H1 (cell line): ENCODE measurements at regions not wholly inside any gene's neighbourhood (a gene's known extent, or its start where the extent isn't known, plus 50 kb on each side); places are given as distances from the start of the nearest gene placed in this dataset.
A peak's percentile ranks its signal among the peaks of the same experiment; 100 is the strongest.

Experiments
- CTCF ChIA-PET: fragments of 300-600 bp; sonication (Branson Sonifier 250); formaldehyde crosslinking; loops from one replicate; lab custom pipeline; 2021; ENCODE audit not compliant: partially characterized antibody; lab: Charles Lee
- POLR2A ChIA-PET: fragments of 300-600 bp; sonication (Branson Sonifier 250); formaldehyde crosslinking; loops from one replicate; lab custom pipeline; 2021; ENCODE audit warnings: inconsistent platforms; ENCODE audit not compliant: partially characterized antibody; lab: Charles Lee
- DNase-seq, 2 experiments: peaks; one replicate each; pipeline versions ENCODE4 v3.0.0 to v3.0.0-alpha.2; 2010 to 2022; ENCODE audit warnings: low spot score in 2 of 2, low read depth in 1 of 2, mixed read lengths in 1 of 2
- FAIRE-seq: peaks from 2 replicates; lab custom pipeline; 2011; peaks lifted over from hg19 to GRCh38; lab: Jason Lieb, UNC
- H2AFZ ChIP-seq: 2 replicates; pipeline ENCODE4 v1.8.1; 2012; ENCODE audit warnings: low read length, inconsistent platforms
- H2AK5ac ChIP-seq: 2 replicates; pipeline ENCODE4 v1.6.1; 2013; ENCODE audit warnings: low read depth, low read length
- H2BK120ac ChIP-seq: replicated peaks from 2 replicates; pipeline ENCODE3; 2013; ENCODE audit warnings: low read depth, low read length, inconsistent platforms
- H2BK12ac ChIP-seq: 2 replicates; pipeline ENCODE4 v1.6.1; 2013; ENCODE audit warnings: low read depth, low read length
- H2BK15ac ChIP-seq: 2 replicates; pipeline ENCODE4 v1.6.1; 2013; ENCODE audit warnings: low read length
- H2BK20ac ChIP-seq: 2 replicates; pipeline ENCODE4 v1.6.1; 2013; ENCODE audit warnings: low read length
- H2BK5ac ChIP-seq: 2 replicates; pipeline ENCODE4 v1.6.1; 2013; ENCODE audit warnings: low read depth, low read length
- H3K14ac ChIP-seq: 2 replicates; pipeline ENCODE4 v1.6.1; 2013; ENCODE audit warnings: inconsistent platforms; ENCODE audit not compliant: insufficient read length
- H3K18ac ChIP-seq: 2 replicates; pipeline ENCODE4 v1.6.1; 2013; ENCODE audit warnings: low read length; ENCODE audit errors: extremely low read depth
- H3K23ac ChIP-seq: 2 replicates; pipeline ENCODE4 v1.6.1; 2013; ENCODE audit warnings: inconsistent platforms; ENCODE audit not compliant: insufficient read length
- H3K23me2 ChIP-seq: 2 replicates; pipeline ENCODE4 v1.6.1; 2013; ENCODE audit warnings: low read depth, low read length
- H3K27ac ChIP-seq: 2 replicates; pipeline ENCODE4 v1.6.1; 2011; ENCODE audit warnings: low read depth, low read length, inconsistent platforms
- H3K27me3 ChIP-seq, 4 experiments: replicated peaks in 1 of 4; 1 replicate in 1 of 4; 2 replicates in 3 of 4; pipeline versions ENCODE4 v1.6.1 to v1.8.1; 2011 to 2013; ENCODE audit warnings: low read length in 3 of 4, mild to moderate bottlenecking in 3 of 4, inconsistent platforms in 2 of 4, mixed read lengths in 2 of 4, moderate library complexity in 1 of 4; ENCODE audit not compliant: control insufficient read depth in 3 of 4, insufficient read depth in 3 of 4; ENCODE audit errors: extremely low read depth in 1 of 4
- H3K36me3 ChIP-seq, 4 experiments: 2 replicates each; pipeline versions ENCODE4 v1.6.1 to v1.8.1; 2011 to 2013; ENCODE audit warnings: mild to moderate bottlenecking in 4 of 4, low read length in 3 of 4, moderate library complexity in 2 of 4, control low read depth in 1 of 4, inconsistent platforms in 1 of 4; ENCODE audit not compliant: insufficient read depth in 4 of 4, control insufficient read depth in 2 of 4
- H3K4ac ChIP-seq: replicated peaks from 2 replicates; pipeline ENCODE3; 2013; ENCODE audit warnings: low read length, low read depth, mixed read lengths, inconsistent platforms; ENCODE audit not compliant: insufficient read length
- H3K4me1 ChIP-seq, 4 experiments: replicated peaks in 1 of 4; 1 replicate in 1 of 4; 2 replicates in 3 of 4; pipeline versions ENCODE4 v1.6.1 to v1.8.1; 2011 to 2013; ENCODE audit warnings: low read length in 3 of 4, inconsistent platforms in 2 of 4, mixed read lengths in 1 of 4; ENCODE audit not compliant: insufficient read depth in 4 of 4, control insufficient read depth in 3 of 4
- H3K4me2 ChIP-seq, 2 experiments: 2 replicates each; pipeline versions ENCODE4 v1.6.1 to v1.8.1; 2011 to 2013; ENCODE audit warnings: low read depth in 2 of 2, low read length in 2 of 2, control low read depth in 1 of 2, inconsistent platforms in 1 of 2, mild to moderate bottlenecking in 1 of 2; ENCODE audit not compliant: insufficient read depth in 1 of 2
- H3K4me3 ChIP-seq, 4 experiments: fragments of 200-600, 300-600 bp in 1 of 4; sonication (generic), shearing (Covaris generic), sonication (Bioruptor Twin) in 1 of 4; 2 replicates each; pipeline versions ENCODE4 v1.5.1 to v1.8.1; 2011 to 2016; ENCODE audit warnings: low read length in 4 of 4, low read depth in 3 of 4, control low read depth in 2 of 4, inconsistent platforms in 2 of 4, mild to moderate bottlenecking in 2 of 4, mixed read lengths in 1 of 4, moderate library complexity in 1 of 4; ENCODE audit not compliant: insufficient read depth in 2 of 4; ENCODE audit errors: extremely low read depth in 1 of 4
- H3K56ac ChIP-seq: replicated peaks from 2 replicates; pipeline ENCODE3; 2013; ENCODE audit warnings: low read depth, mild to moderate bottlenecking, mixed read lengths, low read length, inconsistent platforms; ENCODE audit not compliant: insufficient read length
- H3K79me1 ChIP-seq: 2 replicates; pipeline ENCODE4 v1.6.1; 2013; ENCODE audit warnings: low read depth, low read length, control low read depth
- H3K79me2 ChIP-seq, 2 experiments: 2 replicates each; pipeline versions ENCODE4 v1.6.1 to v1.8.1; 2012 to 2013; ENCODE audit warnings: low read length in 2 of 2, mild to moderate bottlenecking in 2 of 2, inconsistent platforms in 1 of 2; ENCODE audit not compliant: insufficient read depth in 2 of 2, control insufficient read depth in 1 of 2
- H3K9ac ChIP-seq, 4 experiments: replicated peaks in 1 of 4; 1 replicate in 1 of 4; 2 replicates in 3 of 4; pipeline versions ENCODE4 v1.6.1 to v1.8.1; 2011 to 2013; ENCODE audit warnings: low read depth in 3 of 4, low read length in 3 of 4, control low read depth in 2 of 4, mild to moderate bottlenecking in 2 of 4, moderate library complexity in 2 of 4, inconsistent platforms in 1 of 4; ENCODE audit errors: extremely low read depth in 1 of 4
- H3K9me3 ChIP-seq, 2 experiments: 2 replicates each; pipeline versions ENCODE4 v1.6.1 to v1.8.1; 2012 to 2013; ENCODE audit warnings: mild to moderate bottlenecking in 2 of 2, moderate library complexity in 2 of 2, control low read depth in 1 of 2, inconsistent platforms in 1 of 2, low read depth in 1 of 2, low read length in 1 of 2, mixed read lengths in 1 of 2; ENCODE audit not compliant: insufficient read depth in 2 of 2
- H4K20me1 ChIP-seq, 2 experiments: replicated peaks in 1 of 2; 2 replicates each; pipeline versions ENCODE3 to v1.8.1; 2011 to 2013; ENCODE audit warnings: inconsistent platforms in 2 of 2, low read length in 2 of 2, mild to moderate bottlenecking in 1 of 2; ENCODE audit not compliant: insufficient read depth in 2 of 2, control insufficient read depth in 1 of 2
- H4K5ac ChIP-seq: 2 replicates; pipeline ENCODE4 v1.6.1; 2013; ENCODE audit warnings: low read length, low read depth, mixed read lengths, inconsistent platforms; ENCODE audit not compliant: insufficient read length
- H4K8ac ChIP-seq: 2 replicates; pipeline ENCODE4 v1.8.0; 2013; ENCODE audit warnings: mild to moderate bottlenecking, moderate library complexity, low read length, inconsistent platforms; ENCODE audit not compliant: insufficient read depth; ENCODE audit errors: extremely low read depth
- H4K91ac ChIP-seq: replicated peaks from 2 replicates; pipeline ENCODE3; 2013; ENCODE audit warnings: low read length, mixed read lengths, inconsistent platforms; ENCODE audit not compliant: insufficient read length
- ATF3 ChIP-seq: IDR thresholded peaks from 2 replicates; pipeline ENCODE4 v1.6.1; 2011; ENCODE audit warnings: low read depth, mild to moderate bottlenecking, low read length; ENCODE audit not compliant: insufficient read depth
- BRCA1 ChIP-seq: IDR thresholded peaks from 2 replicates; pipeline ENCODE4 v1.6.1; 2012; ENCODE audit warnings: low read depth, low read length, improper control_type of control experiment
- CBX8 ChIP-seq: fragments of 300-800, 300-1000 bp; sonication (generic); IDR thresholded peaks from 2 replicates; pipeline ENCODE4 v1.7.1; 2016; ENCODE audit warnings: low read depth, low read length, borderline replicate concordance
- EZH2 ChIP-seq: fragments of 200-600 bp; sonication (generic); IDR thresholded peaks from 2 replicates; pipeline ENCODE4 v1.7.1; 2012; ENCODE audit warnings: low read depth, mild to moderate bottlenecking, moderate library complexity, low read length, inconsistent platforms; ENCODE audit not compliant: severe bottlenecking
- HDAC2 ChIP-seq, 2 experiments: fragments of 300-600 bp in 1 of 2; sonication (generic) in 1 of 2; IDR thresholded peaks; 2 replicates each; pipeline ENCODE4 v1.6.1; 2011 to 2012; ENCODE audit warnings: low read depth in 2 of 2, low read length in 2 of 2, mild to moderate bottlenecking in 2 of 2, moderate library complexity in 2 of 2, borderline replicate concordance in 1 of 2, inconsistent platforms in 1 of 2
- PHF8 ChIP-seq: fragments of 200-600 bp; sonication (generic); conservative IDR thresholded peaks from 2 replicates; pipeline ENCODE4 v1.7.1; 2012; ENCODE audit warnings: low read depth, mild to moderate bottlenecking, inconsistent platforms, low read length, moderate library complexity
- SIN3A ChIP-seq, 2 experiments: IDR thresholded peaks in 1 of 2; conservative IDR thresholded peaks in 1 of 2; 2 replicates each; pipeline ENCODE4 v1.6.1; 2011 to 2012; ENCODE audit warnings: low read length in 2 of 2, improper control_type of control experiment in 1 of 2, low read depth in 1 of 2, mild to moderate bottlenecking in 1 of 2
- TAF1 ChIP-seq: IDR thresholded peaks from 2 replicates; pipeline ENCODE4 v1.6.1; 2011; ENCODE audit warnings: mild to moderate bottlenecking, low read depth, low read length
- TCF12 ChIP-seq: IDR thresholded peaks from 2 replicates; pipeline ENCODE4 v1.6.1; 2011; ENCODE audit warnings: low read depth, mild to moderate bottlenecking, low read length
- WGBS, 2 experiments: shearing (Covaris generic) in 1 of 2; methylation state at CpG; one replicate each; pipeline versions ENCODE4 v1.1.6 to v1.1.7; 2013 to 2015; ENCODE audit warnings: low lambda C conversion rate in 2 of 2, mixed read lengths in 2 of 2, inconsistent platforms in 1 of 2, low coverage in 1 of 2, missing lambda C conversion rate in 1 of 2; ENCODE audit not compliant: insufficient replicate concordance in 2 of 2, insufficient coverage in 1 of 2, insufficient read length in 1 of 2; ENCODE audit errors: extremely low coverage in 1 of 2, missing lambda C conversion rate in 1 of 2; 5-methylcytosine and 5-hydroxymethylcytosine counted together

- 81% methylated on average over 1 of the region's 1 CpG; no CpG with 5 or more reads in 1 of the 2 experiments for WGBS, 2 experiments
- no peak overlapping the region for H3K27ac ChIP-seq
- POLR2A ChIA-PET = interaction anchor here (0.6 kb wide), 1 partner anchor 19 kb away, joined by 3 read pairs; no protein-coding TSS in a partner anchor
- TF ChIP-seq PHF8 (no peak), ATF3 (no peak), SIN3A (conservative IDR thresholded peaks at IDR 0.05 in 1 of 2, IDR thresholded peaks at IDR 0.05 in 1 of 2; ENCODE audit: low read depth in 1 of 2, low read length in 2 of 2) (no peak), TAF1 (no peak), TCF12 (no peak), CBX8 (no peak), HDAC2 (IDR thresholded peaks at IDR 0.05; ENCODE audit: borderline replicate concordance in 1 of 2, low read depth in 2 of 2, low read length in 2 of 2) (no peak), BRCA1 (no peak), EZH2 (no peak)
Observed at GRCh38 chr5:67730917-67731474, 484.6 kb upstream of the PIK3R1 start.

More at GRCh38 chr5:67730917-67731474, 484.6 kb upstream of the PIK3R1 start:
- peak; percentile 24 for FAIRE-seq
- Histone ChIP-seq H3K4me3 (no peak overlapping the region), H4K5ac (no peak overlapping the region), H2BK15ac (no peak overlapping the region), H4K91ac (no peak overlapping the region), H3K9ac (no peak overlapping the region; a peak in 1 of 7 replicates), H3K4me2 (no peak overlapping the region), H3K14ac (no peak overlapping the region), H3K27me3 (no peaks in the 10 kb centered on the region), H3K4ac (no peak overlapping the region), H2BK120ac (no peak overlapping the region), H2BK5ac (no peak overlapping the region), H2BK20ac (no peak overlapping the region), H3K56ac (no peak overlapping the region), H3K36me3 (no peaks in the 10 kb centered on the region), H4K8ac (no peak overlapping the region), H3K18ac (no peak overlapping the region), H2BK12ac (no peak overlapping the region), H3K23me2 (no peaks in the 10 kb centered on the region), H3K23ac (no peak overlapping the region), H3K79me1 (no peaks in the 10 kb centered on the region), H4K20me1 (no peaks in the 10 kb centered on the region), H2AK5ac (no peak overlapping the region), H3K79me2 (no peaks in the 10 kb centered on the region), H3K9me3 (no peaks in the 10 kb centered on the region), H3K4me1 (peaks cover 0 to 6% (median 3%) of the 10 kb centered on the region in 4 experiments; a peak in 3 of 7 replicates), H2AFZ (peak overlapping the region; percentile 61; the same call in 1 of the 2 replicates)
- DNase-seq = no peak
- CTCF ChIA-PET = no interaction called here
